ENCODE measurements at regions not wholly inside any gene's neighbourhood (a gene's known extent, or its start where the extent isn't known, plus 50 kb on each side); places are given as distances from the start of the nearest gene placed in this dataset.

DNA sequence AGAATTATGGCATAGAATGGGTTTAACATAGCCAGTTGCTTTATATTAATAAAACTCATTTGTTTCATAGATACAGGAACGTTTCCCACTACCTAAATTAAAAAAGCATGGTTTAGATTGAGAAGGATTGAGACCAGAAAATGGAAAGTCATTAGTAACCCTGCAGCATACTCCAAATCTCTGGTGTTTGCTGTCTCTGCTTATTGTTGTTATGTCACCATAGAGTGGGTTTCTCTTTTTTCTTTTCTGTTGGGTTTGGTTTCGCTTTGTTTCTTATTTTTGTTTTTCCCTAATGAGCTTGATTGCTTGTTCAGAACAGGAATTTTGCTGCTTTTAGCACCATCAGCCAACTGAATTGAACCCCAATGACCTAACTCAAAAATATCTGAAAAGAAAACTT lies 1034.8 kb downstream of the MAT2B start:
- TF ChIP-seq, protein P1, sequence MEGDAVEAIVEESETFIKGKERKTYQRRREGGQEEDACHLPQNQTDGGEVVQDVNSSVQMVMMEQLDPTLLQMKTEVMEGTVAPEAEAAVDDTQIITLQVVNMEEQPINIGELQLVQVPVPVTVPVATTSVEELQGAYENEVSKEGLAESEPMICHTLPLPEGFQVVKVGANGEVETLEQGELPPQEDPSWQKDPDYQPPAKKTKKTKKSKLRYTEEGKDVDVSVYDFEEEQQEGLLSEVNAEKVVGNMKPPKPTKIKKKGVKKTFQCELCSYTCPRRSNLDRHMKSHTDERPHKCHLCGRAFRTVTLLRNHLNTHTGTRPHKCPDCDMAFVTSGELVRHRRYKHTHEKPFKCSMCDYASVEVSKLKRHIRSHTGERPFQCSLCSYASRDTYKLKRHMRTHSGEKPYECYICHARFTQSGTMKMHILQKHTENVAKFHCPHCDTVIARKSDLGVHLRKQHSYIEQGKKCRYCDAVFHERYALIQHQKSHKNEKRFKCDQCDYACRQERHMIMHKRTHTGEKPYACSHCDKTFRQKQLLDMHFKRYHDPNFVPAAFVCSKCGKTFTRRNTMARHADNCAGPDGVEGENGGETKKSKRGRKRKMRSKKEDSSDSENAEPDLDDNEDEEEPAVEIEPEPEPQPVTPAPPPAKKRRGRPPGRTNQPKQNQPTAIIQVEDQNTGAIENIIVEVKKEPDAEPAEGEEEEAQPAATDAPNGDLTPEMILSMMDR (IDR thresholded peaks at IDR 0.05; ENCODE audit: low read depth, low read length), result no peak
- TF ChIP-seq, protein P2, sequence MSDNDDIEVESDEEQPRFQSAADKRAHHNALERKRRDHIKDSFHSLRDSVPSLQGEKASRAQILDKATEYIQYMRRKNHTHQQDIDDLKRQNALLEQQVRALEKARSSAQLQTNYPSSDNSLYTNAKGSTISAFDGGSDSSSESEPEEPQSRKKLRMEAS (IDR thresholded peaks at IDR 0.05; ENCODE audit: low read depth, low read length), result no peak
- TF ChIP-seq POLR2A (IDR thresholded peaks at IDR 0.05; ENCODE audit: extremely low read depth, insufficient read length), result no peak

Data from NB4 (cell line).